ENCODE measurements at regions not wholly inside any gene's neighbourhood (a gene's known extent, or its start where the extent isn't known, plus 50 kb on each side); places are given as distances from the start of the nearest gene placed in this dataset.

DNA sequence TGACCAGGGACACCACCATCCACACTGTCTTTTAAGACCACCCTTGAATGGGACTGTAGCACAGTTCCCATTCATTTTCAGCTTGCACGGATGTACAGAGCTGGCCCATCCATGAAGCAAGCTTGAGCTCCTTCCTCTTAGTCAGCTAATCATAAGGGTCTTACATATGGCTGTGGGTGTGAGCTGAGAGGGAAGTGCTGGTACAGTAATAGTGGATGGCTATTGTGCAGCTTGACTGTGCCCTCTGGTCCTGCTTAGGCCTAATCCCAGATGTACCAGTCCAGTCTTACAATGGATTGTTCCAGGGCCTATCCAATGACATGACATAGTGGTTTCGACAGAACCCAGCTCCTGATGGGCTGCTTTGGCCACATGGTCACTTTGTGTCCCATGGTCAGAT is 96.9 kb upstream of the ZNF438 start:
- Histone ChIP-seq H3K4me1 (ENCODE audit: control insufficient read depth, extremely low read depth, insufficient read depth, low read length) (peaks cover 5% of the 10 kb centered on the region), H3K4me2 (ENCODE audit: insufficient read depth, low read length) (no peak overlapping the region), H4K20me1 (replicated peaks; ENCODE audit: control insufficient read depth, extremely low read depth, insufficient read depth, low read length) (no peaks in the 10 kb centered on the region), H3K36me3 (ENCODE audit: control insufficient read depth in 2 of 2, extremely low read depth in 1 of 2, insufficient read depth in 2 of 2, low read length in 2 of 2) (no peaks in the 10 kb centered on the region), H3K9me1 (replicated peaks; ENCODE audit: control insufficient read depth, extremely low read depth, insufficient read depth, low read length) (no peaks in the 10 kb centered on the region), H3K9me3 (replicated peaks; ENCODE audit: control insufficient read depth, insufficient read depth, low read length) (no peaks in the 10 kb centered on the region), H3K27me3 (ENCODE audit: control insufficient read depth in 2 of 2, insufficient read depth in 2 of 2, low read length in 2 of 2) (no peaks in the 10 kb centered on the region), H2AFZ (ENCODE audit: low read depth, low read length) (no peak overlapping the region), H3K79me2 (ENCODE audit: control insufficient read depth, insufficient read depth, low read length) (no peaks in the 10 kb centered on the region), H3K27ac (ENCODE audit: insufficient read depth, low read depth, low read length) (no peak overlapping the region), H3K9ac (replicated peaks; ENCODE audit: extremely low read depth, insufficient read depth, low read length) (no peak overlapping the region), H3K4me3 (replicated peaks in 1 of 3; ENCODE audit: insufficient read depth in 1 of 3, low read depth in 1 of 3, low read length in 3 of 3) (no peak overlapping the region)
- FAIRE-seq (no peak), DNase-seq (ENCODE audit: low read depth, low spot score) (no peak)
- POLR2A ChIA-PET, result no interaction called here
- dilution Hi-C loops (cut with MboI; ENCODE audit: extremely low pct_ligation_motif_present, low sequenced_read_pairs) (no loop called here), intact Hi-C loops (cut with micrococcal nuclease) (no loop called here)
- no TSS peak for BruUV-seq (replicated peaks)
- TF ChIP-seq EZH2 (IDR thresholded peaks at IDR 0.05; ENCODE audit: borderline replicate concordance, low read depth, low read length, severe bottlenecking), result no peak
- TF ChIP-seq JUN (IDR thresholded peaks at IDR 0.05; ENCODE audit: borderline replicate concordance, insufficient read depth, insufficient read length, low read depth), result no peak
- TF ChIP-seq POLR2AphosphoS5 (IDR thresholded peaks at IDR 0.05; ENCODE audit: insufficient read depth, low read depth, low read length), result no peak
- TF ChIP-seq, protein P1, sequence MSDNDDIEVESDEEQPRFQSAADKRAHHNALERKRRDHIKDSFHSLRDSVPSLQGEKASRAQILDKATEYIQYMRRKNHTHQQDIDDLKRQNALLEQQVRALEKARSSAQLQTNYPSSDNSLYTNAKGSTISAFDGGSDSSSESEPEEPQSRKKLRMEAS (IDR thresholded peaks at IDR 0.05; ENCODE audit: insufficient read depth, insufficient read length), result no peak
- TF ChIP-seq GATA2 (IDR thresholded peaks at IDR 0.05; ENCODE audit: insufficient read depth, insufficient read length, low read depth, low read length), result no peak
- no peak for TF ChIP-seq FOS (IDR thresholded peaks at IDR 0.05; ENCODE audit: borderline replicate concordance, insufficient read depth, low read length)
- TF ChIP-seq, protein P2, sequence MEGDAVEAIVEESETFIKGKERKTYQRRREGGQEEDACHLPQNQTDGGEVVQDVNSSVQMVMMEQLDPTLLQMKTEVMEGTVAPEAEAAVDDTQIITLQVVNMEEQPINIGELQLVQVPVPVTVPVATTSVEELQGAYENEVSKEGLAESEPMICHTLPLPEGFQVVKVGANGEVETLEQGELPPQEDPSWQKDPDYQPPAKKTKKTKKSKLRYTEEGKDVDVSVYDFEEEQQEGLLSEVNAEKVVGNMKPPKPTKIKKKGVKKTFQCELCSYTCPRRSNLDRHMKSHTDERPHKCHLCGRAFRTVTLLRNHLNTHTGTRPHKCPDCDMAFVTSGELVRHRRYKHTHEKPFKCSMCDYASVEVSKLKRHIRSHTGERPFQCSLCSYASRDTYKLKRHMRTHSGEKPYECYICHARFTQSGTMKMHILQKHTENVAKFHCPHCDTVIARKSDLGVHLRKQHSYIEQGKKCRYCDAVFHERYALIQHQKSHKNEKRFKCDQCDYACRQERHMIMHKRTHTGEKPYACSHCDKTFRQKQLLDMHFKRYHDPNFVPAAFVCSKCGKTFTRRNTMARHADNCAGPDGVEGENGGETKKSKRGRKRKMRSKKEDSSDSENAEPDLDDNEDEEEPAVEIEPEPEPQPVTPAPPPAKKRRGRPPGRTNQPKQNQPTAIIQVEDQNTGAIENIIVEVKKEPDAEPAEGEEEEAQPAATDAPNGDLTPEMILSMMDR (IDR thresholded peaks at IDR 0.05; ENCODE audit: extremely low read depth in 1 of 2, insufficient read depth in 1 of 2, low read depth in 1 of 2, low read length in 2 of 2), result no peak
- no peak for TF ChIP-seq MYC (IDR thresholded peaks at IDR 0.05; ENCODE audit: low read depth, low read length)
- CTCF ChIA-PET, result interaction anchor here (1.1 kb wide), 1 partner anchor 10 kb away, joined by 3 read pairs; no protein-coding TSS in a partner anchor
